COLO829 (cell line): ENCODE measurements at regions not wholly inside any gene's neighbourhood (a gene's known extent, or its start where the extent isn't known, plus 50 kb on each side); places are given as distances from the start of the nearest gene placed in this dataset.

Experiments used
- DNase-seq: peaks from one replicate; pipeline ENCODE4 v3.0.0; 2012; ENCODE audit warnings: low spot score

- no peak for DNase-seq
Measured at GRCh38 chr19:30309176-30309575, 63.0 kb upstream of the ZNF536 start.

DNA sequence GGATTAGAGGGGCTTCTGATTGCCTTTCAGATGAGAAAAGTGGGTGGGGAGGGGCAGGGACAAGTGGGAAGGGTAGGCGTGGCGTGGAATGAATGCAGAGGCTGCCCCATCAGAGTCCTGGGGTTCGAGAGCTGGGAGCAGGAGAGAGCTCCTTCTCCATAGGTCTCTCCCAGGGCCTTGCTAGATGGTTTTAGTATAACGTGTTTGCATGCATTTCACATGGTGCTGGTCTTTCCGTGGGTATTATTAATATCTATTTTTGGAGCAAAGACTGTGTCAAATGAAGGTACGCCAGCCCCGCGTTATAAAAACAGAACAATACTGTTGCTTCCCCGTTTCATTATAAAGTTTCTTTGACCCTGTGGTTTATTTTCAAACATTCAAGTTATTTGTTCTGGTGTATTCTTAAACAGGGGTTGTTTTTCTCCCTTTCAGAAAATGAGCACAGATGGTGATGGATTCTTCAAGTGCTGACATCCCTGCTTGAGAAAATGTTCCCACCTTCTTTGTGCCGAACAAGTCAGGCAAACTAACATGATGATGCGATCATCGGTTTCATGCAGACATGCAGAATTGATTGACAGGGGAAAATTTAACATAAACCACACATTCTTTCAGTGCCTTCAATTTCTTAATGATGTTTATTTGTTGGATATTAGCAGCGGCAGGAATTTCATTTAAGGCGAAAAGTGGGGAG lies 62.1 kb upstream of the ZNF536 start:
- no peak for DNase-seq

DNA sequence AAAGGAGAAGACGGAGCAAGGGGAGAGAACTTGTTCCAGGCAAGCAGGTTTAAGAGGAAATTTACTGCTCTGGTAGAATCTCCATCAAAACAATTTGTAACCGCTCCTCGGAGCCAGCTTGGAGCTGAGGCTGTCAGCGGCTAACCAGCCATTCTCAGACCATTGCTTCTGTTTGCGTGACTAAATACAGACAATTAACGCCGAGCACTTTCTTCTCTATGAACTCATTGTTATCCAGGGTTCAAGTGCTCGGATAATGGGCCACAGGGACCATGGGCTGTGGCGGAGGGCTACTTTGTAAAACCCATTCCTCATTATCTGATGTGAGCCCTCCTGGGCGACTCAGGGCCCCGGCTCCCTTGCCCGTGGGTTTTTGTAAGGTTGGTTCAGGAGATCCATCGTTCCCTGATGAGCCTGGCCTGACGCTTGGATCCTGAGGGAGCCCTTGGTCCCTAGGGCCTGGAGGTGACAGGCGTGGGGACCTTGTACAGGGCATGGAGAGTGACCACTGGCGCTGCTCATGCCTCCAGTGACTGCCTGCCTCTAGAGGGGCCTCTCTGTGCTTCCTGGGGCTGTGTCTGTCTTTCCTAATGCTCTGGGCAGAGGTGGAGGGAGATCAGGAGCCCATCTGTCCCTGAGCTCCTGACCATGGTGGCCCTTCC lies 61.5 kb upstream of the ZNF536 start:
- DNase-seq: no peak

DNA sequence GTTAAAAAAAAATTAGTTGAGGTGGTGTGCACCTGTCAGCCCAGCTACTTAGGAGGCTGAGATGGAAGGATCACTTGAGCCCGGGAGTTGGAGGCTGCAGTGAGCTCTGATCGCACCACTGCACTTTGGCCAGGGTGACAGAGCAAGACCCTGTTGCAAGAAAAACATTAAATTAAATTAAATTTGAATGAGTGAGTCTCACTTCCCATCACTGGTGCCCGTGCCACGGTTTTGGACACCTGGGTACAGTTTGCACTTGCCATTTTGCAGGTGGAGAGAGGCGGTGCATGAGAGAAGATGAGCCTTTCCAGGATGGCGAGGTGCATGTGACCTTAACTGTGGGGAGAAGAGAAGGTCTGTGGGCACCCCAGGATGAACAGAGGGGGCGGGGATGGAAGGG lies 60.3 kb upstream of the ZNF536 start:
- DNase-seq: no peak

- DNase-seq: no peak
Measured at GRCh38 chr19:30312582-30313352, 59.4 kb upstream of the ZNF536 start.

DNA sequence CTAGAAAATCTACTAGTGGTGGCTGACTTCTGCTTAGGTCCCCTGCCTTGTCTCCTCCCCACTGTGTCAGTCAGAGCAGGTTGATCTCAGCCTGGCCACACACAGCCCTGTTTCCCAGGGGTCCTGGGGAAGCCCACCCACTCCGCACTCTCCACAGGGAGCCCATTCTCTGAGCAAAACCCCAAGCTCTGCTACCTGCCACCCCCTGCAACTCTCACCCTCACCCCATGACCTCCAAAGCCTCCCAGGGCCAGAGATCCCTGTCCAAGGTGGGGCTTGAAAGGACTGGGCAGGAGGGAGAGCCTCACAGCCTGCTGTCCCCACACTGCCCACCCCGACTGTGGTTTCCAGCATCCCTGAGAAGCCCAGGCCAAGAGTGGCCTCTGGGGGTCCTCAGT lies 58.8 kb upstream of the ZNF536 start:
- DNase-seq: no peak

DNA sequence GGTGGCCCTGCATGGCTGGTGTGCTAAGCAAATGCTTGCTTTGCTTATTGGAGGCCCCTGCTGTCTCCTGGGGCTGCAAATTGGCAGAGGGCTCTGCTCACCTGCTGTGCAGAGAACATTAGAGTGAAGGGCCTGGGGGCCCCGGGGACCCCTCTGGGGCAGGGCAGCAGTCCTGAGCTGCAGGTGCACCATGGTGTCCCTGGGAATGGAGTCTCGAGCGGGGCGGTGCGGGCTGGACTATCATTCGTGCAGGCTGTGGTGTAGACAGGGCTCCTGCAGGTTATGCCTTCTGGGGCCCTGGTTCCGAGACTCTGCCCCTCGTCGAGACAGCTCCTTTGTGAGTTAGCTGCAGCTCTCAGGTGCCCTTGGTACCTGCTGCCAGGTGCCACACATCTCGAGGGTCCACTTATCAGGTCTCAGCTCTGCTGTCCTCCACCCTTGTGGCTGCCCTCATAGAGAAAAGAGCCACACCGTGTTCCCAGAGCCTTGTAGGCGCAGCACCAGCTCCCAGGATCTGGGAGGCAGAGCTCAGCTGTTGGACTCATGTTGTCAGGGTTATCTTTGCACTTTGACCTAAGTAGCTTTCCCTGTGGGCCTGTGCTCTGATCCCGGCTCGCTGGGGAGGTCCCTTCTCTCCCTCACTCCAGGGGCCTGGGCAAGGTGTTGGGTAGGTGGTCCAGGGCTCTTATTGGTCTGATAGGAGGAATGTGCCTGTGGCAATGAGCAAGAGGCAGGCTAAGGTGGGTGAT lies 58.0 kb upstream of the ZNF536 start:
- DNase-seq: no peak

DNA sequence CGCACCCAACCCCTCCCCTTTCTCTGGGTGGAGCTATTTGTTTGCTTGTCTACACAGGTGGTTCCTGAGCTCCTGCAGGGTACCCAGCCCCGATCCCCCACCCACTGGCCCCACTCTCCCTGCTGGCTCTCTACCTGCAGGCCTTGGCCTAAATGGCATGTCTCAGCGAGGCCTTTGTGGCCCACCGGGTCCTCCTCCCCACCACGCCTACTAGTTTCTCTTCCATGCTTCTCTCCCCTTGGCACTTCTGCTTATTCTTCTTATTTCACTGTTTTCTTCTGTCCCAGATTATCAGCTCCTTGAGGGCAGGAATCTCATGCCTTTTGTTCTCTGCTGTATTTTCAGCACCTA lies 57.4 kb upstream of the ZNF536 start:
- DNase-seq: no peak

DNA sequence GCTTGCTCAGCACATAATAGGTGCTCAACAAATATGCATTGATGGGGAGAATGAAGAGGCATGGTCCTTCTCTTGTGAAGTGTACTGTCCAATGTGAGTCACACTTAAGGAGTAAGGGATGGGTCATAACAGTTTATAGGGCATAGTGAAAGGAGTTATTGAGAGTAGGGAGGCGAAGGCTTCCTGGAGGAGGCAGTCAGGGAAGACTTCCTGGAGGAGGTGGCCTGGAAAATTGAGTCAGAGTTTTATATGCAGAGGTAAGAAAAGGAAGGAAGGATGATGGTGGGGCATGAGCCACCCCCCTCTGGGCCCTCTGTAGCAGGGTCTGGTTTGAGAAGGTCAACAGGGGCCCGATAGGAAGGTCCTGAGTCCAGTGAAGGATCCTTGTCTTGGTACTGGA lies 57.0 kb upstream of the ZNF536 start:
- DNase-seq: no peak

- no peak for DNase-seq
Measured at GRCh38 chr19:30316000-30316491, 56.1 kb upstream of the ZNF536 start.

DNA sequence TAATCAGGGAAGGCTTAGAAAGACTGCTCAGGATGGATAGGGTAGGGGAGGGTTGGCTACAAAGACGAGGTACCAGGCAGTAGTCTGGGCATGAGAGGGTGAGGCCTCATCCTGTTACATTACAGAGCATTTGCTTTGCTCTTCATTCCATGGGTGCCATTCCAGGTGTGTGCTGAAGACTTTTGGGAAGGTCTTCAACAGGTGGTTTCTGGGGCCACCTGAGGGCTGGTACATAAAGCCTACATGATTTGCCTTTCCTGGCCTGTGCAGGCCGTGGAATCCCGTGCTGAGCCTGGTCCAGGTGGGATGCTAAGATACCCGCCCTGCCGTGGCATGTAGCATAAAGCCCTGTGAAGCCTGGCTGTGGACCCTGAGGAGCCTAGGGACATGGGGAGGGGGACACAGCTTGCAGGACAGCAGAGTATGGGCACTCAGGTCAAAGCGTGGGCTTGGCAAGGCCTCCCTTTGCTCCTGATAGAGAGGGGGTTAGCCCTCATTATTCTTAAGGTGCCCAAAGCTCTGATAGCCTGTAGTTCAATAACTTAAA lies 55.6 kb upstream of the ZNF536 start:
- DNase-seq: no peak

DNA sequence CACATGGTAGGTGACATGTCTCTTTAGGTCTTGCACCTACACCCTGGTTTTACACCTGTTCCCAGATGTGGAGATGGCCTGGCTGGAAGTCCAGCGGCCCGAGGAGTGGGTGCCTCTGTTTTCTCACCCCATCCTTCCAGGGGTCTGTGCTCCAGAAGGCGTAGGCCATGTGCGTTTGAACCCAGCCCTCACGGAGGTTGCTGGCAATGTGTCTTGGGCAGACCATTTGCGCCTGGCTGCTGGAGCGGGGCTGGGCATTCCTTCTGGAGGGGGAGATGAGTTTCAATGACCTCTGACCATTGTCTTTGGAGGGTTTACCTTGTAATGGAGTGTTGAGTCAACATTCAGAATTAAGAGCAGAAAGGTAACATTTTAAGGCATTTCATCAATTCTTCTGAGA lies 54.8 kb upstream of the ZNF536 start:
- no peak for DNase-seq

DNA sequence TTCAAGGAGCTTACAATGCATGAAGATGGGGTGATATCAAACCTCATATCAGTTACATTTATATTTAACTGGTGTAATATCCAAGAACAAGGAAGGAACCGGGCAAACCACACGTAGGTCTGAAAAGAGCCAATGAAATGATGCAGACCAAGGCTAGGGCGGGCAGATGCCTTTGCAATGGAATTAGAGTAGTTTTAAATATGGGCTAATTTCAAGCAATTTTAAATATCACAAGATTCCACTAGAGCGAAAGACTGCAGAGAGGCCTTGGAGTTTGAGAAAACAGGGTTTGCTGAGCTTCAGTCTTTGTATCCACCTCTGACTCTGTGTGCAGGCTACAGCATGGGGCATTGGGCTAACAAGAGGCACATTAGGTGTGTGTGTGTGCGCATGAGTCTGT lies 53.9 kb upstream of the ZNF536 start:
- no peak for DNase-seq

GRCh38 chr19:30318936-30319335 lies 53.2 kb upstream of the ZNF536 start:
- DNase-seq: no peak

DNA sequence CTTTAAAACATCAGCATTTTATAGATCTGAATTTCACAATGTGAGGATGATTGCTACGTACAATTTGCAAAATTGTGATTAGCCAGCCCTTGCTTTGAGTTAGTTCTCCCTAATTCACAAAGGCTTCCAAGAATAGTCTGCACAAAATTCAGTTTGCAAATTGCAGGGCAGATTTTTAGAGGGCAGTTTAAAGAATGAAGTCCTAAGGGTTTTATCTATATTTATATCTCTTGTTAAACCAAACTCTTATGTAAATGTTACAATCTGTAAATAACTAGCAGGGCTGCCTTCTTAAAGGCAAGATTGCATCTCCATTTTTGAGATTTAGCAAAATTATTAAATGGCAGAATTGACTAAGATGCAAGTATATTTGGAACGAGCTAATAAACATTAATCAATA lies 52.8 kb upstream of the ZNF536 start:
- no peak for DNase-seq

- no peak for DNase-seq
Measured at GRCh38 chr19:30319876-30320275, 52.3 kb upstream of the ZNF536 start.

- no peak for DNase-seq
Measured at GRCh38 chr19:30320466-30320865, 51.7 kb upstream of the ZNF536 start.

DNA sequence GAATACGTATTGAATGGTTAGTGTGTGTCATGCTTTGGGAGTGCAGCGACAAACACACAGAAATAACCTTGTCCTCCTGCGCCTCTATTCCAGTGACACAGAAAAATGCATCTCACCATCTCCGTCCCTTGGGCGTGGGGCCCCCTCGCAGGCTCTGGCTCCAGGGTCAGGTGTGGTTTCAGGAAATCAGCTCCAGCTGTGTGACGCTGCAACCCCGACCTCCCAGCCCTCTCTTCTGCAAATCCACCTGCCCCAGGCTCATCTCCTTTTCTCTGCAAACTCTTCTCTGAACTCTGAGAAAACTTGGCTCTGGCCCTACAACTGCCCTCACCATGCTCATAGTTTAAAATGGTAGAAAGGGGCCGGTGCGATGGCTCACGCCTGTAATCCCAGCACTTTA lies 51.3 kb upstream of the ZNF536 start:
- DNase-seq: no peak
